UCSD-AML1 (cell line): ENCODE measurements at regions not wholly inside any gene's neighbourhood (a gene's known extent, or its start where the extent isn't known, plus 50 kb on each side); places are given as distances from the start of the nearest gene placed in this dataset.
"Not testable (repeated sequence)": the region's sequence is repeated elsewhere in the genome, so short reads cannot be mapped to it uniquely, and the experiment has no call there.

Experiments
- DNase-seq: peaks from one replicate; lab custom pipeline; 2025; ENCODE audit not compliant: unreplicated experiment; lab: John Stamatoyannopoulos, UW

DNA sequence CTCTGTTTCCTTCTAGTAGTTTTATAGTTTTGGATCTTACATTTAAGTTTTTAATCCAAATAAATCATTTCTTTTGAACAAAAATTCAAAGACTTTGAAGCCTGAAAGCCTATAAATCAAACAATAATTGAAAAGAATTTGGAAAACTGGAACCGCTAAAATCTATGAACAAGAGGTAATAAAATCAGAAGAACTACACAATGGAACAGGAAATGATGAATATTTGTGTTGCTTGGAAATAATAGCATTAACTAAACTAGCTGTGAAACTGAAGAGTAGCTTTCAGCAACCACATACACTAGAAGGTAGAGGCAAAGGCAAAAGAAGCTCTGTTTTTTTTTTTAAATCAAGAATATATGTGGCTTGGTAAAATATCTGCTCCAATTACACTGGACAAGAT lies 147.9 kb upstream of the ABI3BP start:
- no peak for DNase-seq

DNA sequence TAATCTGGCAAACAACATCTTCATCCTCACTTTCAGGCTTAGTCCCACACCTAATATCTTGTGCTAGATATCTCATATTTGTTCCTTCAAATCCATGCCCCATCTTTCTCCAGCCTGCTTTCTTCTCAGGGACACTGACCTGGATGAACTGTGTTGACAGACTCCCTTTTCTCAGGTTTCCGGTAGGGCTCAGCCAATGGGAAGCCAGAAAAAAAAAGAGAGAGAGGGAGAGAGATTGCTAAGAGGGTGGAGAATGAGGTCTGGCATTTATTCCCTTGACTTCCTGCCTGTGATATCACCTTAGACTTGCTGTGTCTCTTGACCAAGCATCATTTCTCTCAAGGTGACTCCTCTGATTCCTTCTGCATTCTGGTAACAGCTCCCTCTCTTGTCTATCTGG lies 145.6 kb upstream of the ABI3BP start:
- no peak for DNase-seq

DNA sequence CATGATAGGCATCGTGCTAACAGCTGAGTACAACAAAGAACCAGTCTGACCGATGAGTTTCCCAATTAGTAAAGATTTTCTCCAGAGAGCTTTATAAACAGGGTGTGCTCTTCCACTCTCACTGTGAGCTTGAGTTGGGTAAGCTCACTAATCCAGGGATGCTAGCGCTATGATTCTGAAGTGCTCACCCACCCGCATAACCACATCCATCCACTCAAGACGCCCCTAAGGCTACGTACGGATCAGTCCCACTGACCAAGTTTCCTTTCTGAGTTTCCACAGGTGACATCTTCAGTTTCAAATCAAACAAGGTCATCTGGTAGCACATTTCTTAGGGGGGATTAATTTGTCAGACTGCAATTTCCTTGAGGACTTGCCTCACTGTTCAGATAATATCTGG lies 141.1 kb upstream of the ABI3BP start:
- DNase-seq = no peak

DNA sequence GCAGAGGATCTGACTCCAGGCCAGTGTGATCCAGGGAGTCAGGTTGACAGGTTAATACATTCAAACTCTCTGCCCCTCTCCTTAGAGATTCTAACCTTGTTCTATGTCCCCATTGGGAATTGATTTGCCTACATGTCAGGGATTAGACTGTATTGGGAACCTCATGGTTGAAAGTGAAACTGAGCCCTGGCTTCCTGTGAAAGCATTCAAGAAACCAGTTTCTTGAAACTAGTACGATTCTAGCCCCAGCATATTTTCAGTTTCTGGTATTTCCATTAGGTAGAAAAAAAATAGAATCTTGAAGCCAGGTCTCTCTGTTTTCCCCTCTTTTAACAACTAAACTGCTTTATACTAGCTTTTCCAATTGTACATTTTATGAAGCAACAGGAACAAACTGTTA lies 140.4 kb upstream of the ABI3BP start:
- no peak for DNase-seq

DNA sequence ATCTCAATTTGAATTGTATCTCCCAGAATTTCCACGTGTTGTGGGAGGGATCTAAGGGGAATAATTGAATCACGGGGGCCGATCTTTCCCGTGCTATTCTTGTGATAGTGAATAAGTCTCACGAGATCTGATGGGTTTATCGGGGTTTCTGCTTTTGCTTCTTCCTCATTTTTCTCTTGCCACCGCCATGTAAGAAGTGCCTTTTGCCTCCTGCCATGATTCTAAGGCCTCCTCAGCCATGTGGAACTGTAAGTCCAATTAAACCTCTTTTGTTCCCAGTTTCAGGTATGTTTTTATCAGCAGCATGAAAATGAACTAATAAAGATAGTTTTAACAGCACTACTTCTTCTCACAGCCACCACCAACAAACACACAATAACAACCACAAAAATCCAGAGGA lies 140.0 kb upstream of the ABI3BP start:
- not testable (repeated sequence) for DNase-seq

DNA sequence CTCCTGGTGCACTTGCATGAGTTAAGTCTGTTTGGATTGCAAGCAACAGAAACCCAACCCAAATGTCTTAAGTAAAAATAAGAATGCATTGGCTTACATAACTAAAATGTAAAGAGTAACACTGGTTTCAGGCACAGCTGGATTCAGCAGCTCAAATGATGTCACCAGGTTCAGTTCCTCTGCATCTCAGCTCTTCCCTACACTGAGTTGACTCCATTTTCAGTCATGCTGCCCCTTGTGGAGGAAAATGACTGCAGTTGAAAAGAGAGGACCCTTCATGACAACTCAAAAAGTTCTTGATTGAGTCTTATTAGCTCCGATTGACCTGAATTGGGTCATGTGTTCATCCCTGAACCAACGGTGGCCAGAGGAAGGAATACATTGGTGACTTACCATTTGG lies 138.5 kb upstream of the ABI3BP start:
- no peak for DNase-seq

DNA sequence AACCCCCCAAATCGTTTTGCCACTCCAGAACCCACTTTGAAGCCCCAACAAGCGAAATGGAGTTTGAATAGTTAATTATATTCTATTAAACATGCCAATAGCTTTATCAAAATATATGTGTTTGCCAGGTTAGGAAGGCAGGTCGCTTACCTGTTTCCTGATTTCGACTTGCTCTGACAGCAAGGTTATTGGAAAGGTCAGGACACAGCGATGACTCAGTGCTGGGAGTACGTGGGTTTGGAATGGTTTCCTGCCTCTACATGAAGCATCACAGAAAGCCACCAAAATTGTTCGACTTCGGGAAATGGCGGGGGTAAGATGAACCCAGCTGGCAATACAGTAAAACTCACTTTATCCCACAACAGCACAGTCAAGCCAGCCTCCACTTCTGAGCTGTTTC lies 135.6 kb upstream of the ABI3BP start:
- no peak for DNase-seq

DNA sequence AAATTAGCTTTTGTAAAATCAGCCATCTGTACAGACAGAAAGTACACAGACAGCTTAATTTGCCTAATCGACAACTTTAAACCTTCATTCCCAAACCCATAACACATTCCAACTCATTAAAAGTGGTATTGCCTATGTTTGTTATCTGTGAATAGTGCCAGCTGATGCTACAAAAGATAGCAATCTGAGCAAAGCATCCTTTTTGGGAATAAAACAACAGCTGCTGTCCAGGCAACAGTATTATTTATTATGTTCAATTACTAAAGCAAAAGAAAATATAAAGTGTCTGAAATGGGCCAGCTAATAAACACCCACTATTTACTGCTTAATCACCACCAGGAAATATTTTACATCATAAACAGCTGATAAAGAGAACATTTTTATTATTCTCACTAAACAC lies 134.8 kb upstream of the ABI3BP start:
- no peak for DNase-seq

DNA sequence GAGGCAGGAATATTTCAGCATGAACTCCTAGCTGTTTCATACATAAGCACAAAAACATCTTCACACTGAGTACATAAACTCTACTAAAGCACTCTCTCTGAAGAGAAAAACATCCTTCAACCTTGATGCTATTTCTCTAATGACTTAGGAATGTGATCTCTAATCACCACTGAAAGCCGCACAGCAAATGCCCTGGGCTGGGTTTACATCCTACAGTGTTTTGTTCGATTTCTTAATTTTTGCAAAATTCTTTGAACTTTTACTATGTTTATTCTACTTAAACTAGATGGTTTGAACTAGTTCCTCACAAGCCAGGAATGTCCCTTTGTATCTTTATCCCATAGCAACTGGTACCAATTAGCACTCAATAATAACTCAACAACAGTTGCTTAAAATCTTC lies 130.9 kb upstream of the ABI3BP start:
- no peak for DNase-seq

DNA sequence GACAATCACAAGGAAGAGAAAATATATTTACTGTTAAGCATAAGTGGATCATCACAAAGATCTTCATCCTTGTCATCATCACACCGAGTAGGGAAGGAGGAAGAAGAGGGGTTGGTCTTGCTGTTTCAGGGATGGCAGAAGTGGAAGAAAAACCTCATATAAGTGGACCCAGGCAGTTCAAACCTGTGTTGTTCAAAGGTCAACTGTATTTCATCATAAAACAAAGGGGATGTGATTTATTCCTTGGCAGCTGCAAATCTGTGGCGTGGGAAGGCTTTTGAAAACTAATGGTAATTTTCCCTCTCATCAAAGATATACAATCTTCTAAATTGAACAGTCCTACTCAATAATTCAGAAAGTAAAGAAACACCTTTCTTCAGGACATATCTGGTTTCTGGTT lies 129.9 kb upstream of the ABI3BP start:
- DNase-seq = no peak

DNA sequence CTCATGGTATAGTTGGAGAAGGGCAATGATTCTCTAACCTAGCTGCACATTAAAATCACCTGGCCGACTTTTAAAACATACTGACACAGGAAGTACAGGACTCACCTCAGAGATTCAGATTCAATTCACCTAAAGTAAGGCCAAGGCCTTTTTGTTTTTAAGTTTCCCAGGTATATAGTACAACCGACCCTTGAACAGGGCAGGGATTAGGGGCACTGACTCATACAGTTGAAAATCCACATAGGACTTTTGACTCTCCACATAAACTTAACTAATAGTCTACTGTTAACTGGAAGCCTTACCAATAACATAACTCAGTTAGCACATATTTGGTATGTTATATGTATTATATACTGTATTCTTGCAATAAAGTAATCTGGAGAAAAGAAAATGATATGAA lies 129.5 kb upstream of the ABI3BP start:
- DNase-seq = no peak

DNA sequence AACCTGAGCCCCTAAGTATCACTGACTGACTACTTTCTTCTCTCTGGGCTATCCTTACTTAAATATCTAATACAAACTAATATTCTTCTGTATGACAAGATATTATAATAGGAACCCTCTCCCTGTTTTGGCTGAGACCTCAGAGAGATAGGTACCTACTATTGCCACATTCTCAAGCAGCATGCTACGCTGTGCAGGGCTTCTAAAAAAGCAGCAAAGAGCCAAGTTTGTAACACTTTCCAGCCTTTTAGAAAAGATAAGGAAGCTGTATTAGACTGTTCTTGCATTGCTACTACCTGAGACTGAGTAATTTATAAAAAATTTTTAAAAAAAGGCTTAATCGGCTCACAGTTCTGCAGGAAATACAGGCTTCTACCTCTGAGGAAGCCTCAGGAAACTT lies 126.8 kb upstream of the ABI3BP start:
- no peak for DNase-seq

DNA sequence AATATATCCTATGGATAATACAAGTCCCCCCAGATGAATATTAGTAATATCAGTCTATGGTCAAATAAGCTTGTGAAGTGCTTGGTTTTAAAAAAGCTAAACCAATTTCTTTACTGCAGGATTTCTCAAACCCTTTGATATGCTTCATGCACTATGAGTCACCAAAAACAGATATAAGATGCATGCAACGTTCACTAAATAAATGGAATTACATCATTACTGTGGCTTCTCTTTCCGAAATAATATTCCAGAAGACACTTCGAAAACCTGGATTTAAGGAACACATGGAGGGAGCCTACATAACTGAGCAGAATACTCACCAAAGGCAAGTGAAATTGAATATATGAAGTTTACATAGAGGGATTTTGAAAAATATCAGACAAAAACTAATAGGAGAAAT lies 126.3 kb upstream of the ABI3BP start:
- DNase-seq = no peak

DNA sequence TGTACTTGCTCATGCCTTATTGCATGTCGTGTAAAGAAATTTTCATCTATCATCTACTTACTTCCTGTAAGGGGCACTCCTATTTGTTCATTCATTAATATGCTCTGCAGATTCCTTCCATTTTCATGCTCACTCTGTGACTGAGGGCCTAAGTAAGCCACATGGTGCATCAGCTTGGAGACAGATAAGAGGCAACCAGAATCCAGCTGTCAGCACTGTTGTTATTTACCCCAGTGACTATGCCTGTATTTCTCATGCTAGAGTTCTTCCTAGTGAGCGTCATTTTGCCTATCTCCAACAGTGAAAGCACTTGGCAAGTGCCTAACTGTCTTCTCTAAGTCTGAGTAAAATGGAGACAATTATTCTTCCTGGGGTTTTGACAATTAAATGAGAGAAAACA lies 124.8 kb upstream of the ABI3BP start:
- no peak for DNase-seq

DNA sequence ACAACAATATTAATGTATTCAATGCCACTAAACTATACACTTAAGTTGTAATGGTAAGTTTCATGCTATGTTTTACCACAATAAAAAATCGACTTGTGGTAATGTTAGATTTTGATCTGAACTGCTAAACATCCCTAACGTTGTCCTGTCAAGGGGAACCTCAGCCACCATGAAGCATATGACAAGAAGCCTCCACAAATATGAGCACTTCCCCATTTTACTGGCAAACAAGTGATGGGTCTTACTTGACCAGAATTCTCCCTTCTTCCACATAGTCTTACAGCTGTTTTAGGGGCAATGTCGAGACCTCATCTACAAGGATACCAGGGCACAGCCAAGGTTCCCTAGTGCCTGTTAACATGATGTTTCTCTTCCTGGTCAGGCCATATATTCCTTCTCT lies 124.2 kb upstream of the ABI3BP start:
- DNase-seq = no peak

DNA sequence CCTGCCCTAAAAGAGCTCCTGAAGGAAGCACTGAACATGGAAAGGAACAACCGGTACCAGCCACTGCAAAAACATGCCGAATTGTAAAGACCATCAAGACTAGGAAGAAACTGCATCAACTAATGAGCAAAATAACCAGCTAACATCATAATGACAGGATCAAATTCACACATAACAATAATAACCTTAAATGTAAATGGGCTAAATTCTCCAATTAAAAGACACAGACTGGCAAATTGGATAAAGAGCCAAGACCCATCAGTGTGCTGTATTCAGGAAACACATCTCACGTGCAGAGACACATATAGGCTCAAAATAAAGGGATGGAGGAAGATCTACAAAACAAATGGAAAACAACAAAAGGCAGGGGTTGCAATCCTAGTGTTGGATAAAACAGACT lies 117.1 kb upstream of the ABI3BP start:
- DNase-seq = not testable (repeated sequence)

DNA sequence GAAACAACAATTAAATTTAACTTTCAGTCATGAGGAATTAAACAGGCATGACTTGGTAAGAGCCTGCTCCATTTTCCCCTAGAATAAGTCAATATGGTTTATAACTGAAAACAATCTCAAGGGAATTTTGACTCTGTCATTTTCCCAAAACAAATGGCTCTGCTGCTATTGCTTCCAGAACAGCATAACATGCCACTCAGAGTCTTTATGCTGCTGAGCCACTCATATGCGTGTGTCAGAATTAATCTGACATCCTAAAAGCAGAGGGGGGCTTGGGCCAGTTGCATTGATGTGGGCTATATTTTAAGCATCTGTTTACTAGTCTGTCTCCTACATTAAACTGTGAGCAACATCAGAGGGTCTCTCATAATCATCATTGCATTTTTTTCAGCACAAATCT lies 111.1 kb upstream of the ABI3BP start:
- no peak for DNase-seq

DNA sequence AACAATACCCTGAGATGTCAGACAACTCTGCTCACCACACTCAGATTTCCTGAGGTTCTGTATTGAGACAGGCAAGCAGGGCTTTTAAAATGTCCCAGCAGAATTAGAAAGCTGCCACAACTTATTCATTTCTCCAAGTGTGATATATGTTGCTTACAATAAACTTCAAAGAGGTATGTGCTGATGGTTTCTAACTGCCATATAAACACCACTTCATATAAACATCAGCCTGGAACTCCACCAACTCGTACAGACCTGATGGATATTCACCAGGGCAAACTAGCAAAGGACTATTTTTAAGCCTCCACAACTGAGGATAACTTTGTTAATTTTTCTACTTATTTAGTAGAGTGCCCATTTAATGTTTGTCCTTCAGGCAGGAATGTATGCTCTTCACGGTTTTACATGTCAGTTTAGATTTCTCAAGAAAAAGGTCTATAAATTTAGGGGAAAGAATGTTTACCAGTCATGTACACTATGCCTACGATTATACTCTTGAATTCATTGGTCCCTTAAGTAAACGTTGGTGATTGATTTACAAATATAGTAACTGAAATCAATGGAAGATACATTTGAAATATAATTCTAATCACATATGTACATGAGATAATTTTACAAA lies 109.6 kb upstream of the ABI3BP start:
- DNase-seq = no peak

DNA sequence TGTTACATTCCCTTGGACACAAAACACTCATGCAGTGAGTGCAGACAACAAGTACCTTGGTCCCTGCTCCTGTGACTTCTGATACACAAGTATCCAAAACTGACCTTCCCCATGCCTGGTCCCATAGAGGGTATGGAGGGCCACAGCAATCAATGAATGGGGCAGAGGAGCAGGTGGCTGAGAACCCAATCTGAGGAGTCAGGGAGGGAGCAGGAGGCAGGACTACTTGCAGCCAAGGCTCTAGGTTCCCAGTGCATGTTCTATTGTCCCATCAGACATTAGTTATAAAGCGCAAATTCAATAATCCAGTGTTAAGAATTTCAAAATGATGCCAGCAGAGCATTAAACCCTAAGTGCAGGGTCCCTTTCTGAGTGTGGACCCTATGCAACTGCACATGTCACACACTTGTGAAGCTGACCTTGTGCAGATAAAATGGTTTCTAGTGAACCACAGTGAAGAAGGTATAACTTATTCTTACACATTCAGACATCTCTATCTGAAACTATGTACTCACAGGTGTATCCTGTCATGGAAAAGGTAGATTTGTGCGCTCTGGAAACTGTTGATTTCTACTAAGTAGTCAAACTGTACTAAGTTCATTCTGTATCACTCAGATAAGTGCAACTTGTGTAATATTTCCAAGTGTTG lies 107.3 kb upstream of the ABI3BP start:
- no peak for DNase-seq

DNA sequence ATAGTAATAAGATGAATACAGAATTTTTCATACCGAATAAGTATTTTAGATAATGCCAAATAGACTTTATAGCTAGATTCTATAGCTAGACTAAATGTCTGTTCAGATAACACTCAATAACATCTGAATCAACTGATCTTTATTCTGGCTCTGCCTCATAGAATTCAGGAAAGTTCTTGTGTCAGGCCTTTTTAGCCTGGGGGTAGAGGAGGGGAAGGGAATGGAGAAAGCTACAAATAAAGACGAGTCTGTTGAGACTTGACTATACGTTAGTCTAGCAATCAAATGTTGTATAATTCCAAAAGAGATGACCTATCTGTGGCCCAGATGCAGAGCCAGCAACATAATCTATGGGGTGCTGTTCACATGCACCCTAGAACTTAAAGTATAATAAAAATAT lies 106.6 kb upstream of the ABI3BP start:
- DNase-seq = no peak

DNA sequence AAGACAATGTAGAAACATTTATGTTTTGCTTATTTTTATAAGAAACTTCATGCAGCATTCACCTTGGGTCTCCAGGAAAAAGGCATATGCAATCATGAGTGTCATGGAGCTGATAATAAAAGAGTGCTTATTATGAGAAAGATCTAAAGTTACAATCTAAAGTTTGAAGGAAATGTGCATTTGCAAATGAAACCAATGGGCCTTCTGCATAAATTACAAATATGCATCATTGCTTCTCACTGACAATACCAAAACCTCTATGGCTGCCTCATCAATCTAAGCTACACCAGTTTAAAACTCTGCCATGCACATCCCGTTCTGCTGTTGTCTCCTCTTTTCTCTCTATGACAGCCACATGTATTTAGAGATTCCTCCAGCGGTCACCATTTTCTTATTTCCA lies 103.2 kb upstream of the ABI3BP start:
- no peak for DNase-seq

DNA sequence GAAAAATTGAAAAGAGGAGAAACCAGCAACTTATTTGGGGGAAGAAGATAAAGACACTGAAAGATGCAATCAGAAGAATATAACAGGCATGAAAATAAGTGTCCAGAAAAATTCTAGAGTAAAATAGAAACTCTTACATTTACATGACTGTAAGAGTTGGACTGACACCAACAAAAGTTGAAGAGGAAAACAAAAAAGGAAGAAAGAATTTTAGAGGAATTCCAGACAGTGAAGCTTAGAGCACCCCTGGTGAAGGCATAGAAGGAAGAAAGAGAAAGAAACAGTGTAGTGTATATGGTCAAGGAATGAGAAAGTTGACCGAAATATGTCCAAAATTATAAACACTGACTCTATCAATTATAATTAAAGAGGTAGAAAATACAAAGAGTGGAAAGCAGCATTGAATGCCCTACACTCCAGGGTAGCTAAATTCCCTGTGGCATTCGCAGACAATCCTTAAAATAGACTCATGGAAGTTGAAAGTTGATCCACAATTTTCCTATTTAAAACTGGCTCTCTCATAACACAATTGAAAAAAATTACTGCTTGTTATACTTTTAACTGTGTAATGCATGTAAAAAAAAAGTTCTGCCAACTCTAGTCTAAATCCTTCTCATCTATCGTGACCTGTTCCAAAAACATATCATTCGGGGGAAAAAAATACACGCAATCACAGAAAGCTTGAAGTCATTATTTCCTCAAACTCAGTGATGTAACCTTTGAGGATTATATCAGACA lies 102.6 kb upstream of the ABI3BP start:
- no peak for DNase-seq

DNA sequence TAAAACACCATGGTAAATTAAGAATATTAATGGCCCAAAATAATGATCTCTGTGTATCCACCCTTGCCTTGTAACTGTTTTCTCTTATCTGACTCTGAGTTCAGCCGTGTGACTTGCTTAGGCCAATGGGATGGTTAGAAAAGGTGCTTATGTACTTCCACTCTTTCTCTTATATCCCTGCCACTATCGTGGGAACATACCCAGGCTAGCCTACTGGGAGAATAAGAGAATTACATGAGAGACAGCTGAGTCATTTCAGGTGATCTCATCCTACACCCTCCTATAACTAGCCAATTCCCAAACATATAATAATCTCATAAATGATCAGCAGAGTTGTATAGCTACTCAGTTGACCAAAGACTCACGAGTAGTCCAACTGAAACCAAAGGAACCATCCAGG lies 98.3 kb upstream of the ABI3BP start:
- no peak for DNase-seq
